ENCODE measurements at regions not wholly inside any gene's neighbourhood (a gene's known extent, or its start where the extent isn't known, plus 50 kb on each side); places are given as distances from the start of the nearest gene placed in this dataset.
"Not testable (repeated sequence)": the region's sequence is repeated elsewhere in the genome, so short reads cannot be mapped to it uniquely, and the experiment has no call there.

- Mint-ChIP-seq H3K9me3 (peaks cover 8% of the 10 kb centered on the region), H3K36me3 (ENCODE audit: low read depth) (no peaks in the 10 kb centered on the region), H3K27ac (no peak overlapping the region), H3K4me3 (no peak overlapping the region), H3K27me3 (no peaks in the 10 kb centered on the region), H3K4me1 (ENCODE audit: low read depth) (no peaks in the 10 kb centered on the region)
- no peak for DNase-seq
Measured at GRCh38 chr1:55457874-55458273, 242.7 kb upstream of the USP24 start.

GRCh38 chr1:55456971-55457370 lies 241.8 kb upstream of the USP24 start:
- Mint-ChIP-seq H3K9me3 (peaks cover 8% of the 10 kb centered on the region), H3K27ac (no peak overlapping the region), H3K4me3 (no peak overlapping the region), H3K36me3 (ENCODE audit: low read depth) (no peaks in the 10 kb centered on the region), H3K27me3 (no peaks in the 10 kb centered on the region), H3K4me1 (ENCODE audit: low read depth) (no peaks in the 10 kb centered on the region)
- no peak for DNase-seq

GRCh38 chr1:55448261-55448660 lies 233.1 kb upstream of the USP24 start:
- H3K9me3 Mint-ChIP-seq, result no peaks in the 10 kb centered on the region
- DNase-seq, result no peak
- H3K36me3 Mint-ChIP-seq (ENCODE audit: low read depth), result no peaks in the 10 kb centered on the region
- H3K27ac Mint-ChIP-seq, result no peak overlapping the region
- H3K27me3 Mint-ChIP-seq, result peaks cover 11% of the 10 kb centered on the region
- H3K4me3 Mint-ChIP-seq, result no peak overlapping the region
- H3K4me1 Mint-ChIP-seq (ENCODE audit: low read depth), result peaks cover 4% of the 10 kb centered on the region

GRCh38 chr1:55447488-55447887 lies 232.3 kb upstream of the USP24 start:
- Mint-ChIP-seq H3K27me3 (peaks cover 12% of the 10 kb centered on the region), H3K4me3 (no peak overlapping the region), H3K9me3 (no peaks in the 10 kb centered on the region), H3K36me3 (ENCODE audit: low read depth) (no peaks in the 10 kb centered on the region), H3K4me1 (ENCODE audit: low read depth) (peaks cover 4% of the 10 kb centered on the region), H3K27ac (no peak overlapping the region)
- no peak for DNase-seq

- Mint-ChIP-seq H3K4me1 (ENCODE audit: low read depth) (peaks cover 4% of the 10 kb centered on the region), H3K27ac (no peak overlapping the region), H3K36me3 (ENCODE audit: low read depth) (no peaks in the 10 kb centered on the region), H3K27me3 (peaks cover 12% of the 10 kb centered on the region), H3K4me3 (no peak overlapping the region), H3K9me3 (no peaks in the 10 kb centered on the region)
- DNase-seq, result no peak
Measured at GRCh38 chr1:55446351-55446750, 231.2 kb upstream of the USP24 start.

GRCh38 chr1:55445416-55445815 lies 230.3 kb upstream of the USP24 start:
- H3K4me1 Mint-ChIP-seq (ENCODE audit: low read depth), result peaks cover 4% of the 10 kb centered on the region
- H3K36me3 Mint-ChIP-seq (ENCODE audit: low read depth), result no peaks in the 10 kb centered on the region
- H3K9me3 Mint-ChIP-seq, result no peaks in the 10 kb centered on the region
- H3K27ac Mint-ChIP-seq, result no peak overlapping the region
- H3K27me3 Mint-ChIP-seq, result peaks cover 12% of the 10 kb centered on the region
- H3K4me3 Mint-ChIP-seq, result no peak overlapping the region
- DNase-seq, result no peak

GRCh38 chr1:55444667-55445066 lies 229.5 kb upstream of the USP24 start:
- no peak for DNase-seq
- H3K9me3 Mint-ChIP-seq, result no peaks in the 10 kb centered on the region
- no peaks in the 10 kb centered on the region for H3K36me3 Mint-ChIP-seq (ENCODE audit: low read depth)
- peaks cover 12% of the 10 kb centered on the region for H3K27me3 Mint-ChIP-seq
- H3K4me1 Mint-ChIP-seq (ENCODE audit: low read depth), result peaks cover 4% of the 10 kb centered on the region
- H3K4me3 Mint-ChIP-seq, result no peak overlapping the region
- no peak overlapping the region for H3K27ac Mint-ChIP-seq

GRCh38 chr1:55443175-55443915 lies 228.2 kb upstream of the USP24 start:
- Mint-ChIP-seq H3K36me3 (ENCODE audit: low read depth) (no peaks in the 10 kb centered on the region), H3K9me3 (no peaks in the 10 kb centered on the region), H3K27me3 (peaks cover 12% of the 10 kb centered on the region), H3K4me1 (ENCODE audit: low read depth) (peaks cover 4% of the 10 kb centered on the region), H3K4me3 (no peak overlapping the region), H3K27ac (no peak overlapping the region)
- no peak for DNase-seq

- no peaks in the 10 kb centered on the region for H3K36me3 Mint-ChIP-seq (ENCODE audit: low read depth)
- DNase-seq, result no peak
- no peak overlapping the region for H3K27ac Mint-ChIP-seq
- H3K27me3 Mint-ChIP-seq, result peaks cover 12% of the 10 kb centered on the region
- H3K9me3 Mint-ChIP-seq, result no peaks in the 10 kb centered on the region
- peaks cover 4% of the 10 kb centered on the region for H3K4me1 Mint-ChIP-seq (ENCODE audit: low read depth)
- H3K4me3 Mint-ChIP-seq, result no peak overlapping the region
Measured at GRCh38 chr1:55441489-55441888, 226.3 kb upstream of the USP24 start.

GRCh38 chr1:55437692-55438091 lies 222.5 kb upstream of the USP24 start:
- no peak overlapping the region for H3K27ac Mint-ChIP-seq
- DNase-seq, result no peak
- no peak overlapping the region for H3K4me3 Mint-ChIP-seq
- peaks cover 9% of the 10 kb centered on the region for H3K27me3 Mint-ChIP-seq
- H3K4me1 Mint-ChIP-seq (ENCODE audit: low read depth), result no peaks in the 10 kb centered on the region
- H3K36me3 Mint-ChIP-seq (ENCODE audit: low read depth), result no peaks in the 10 kb centered on the region
- H3K9me3 Mint-ChIP-seq, result no peaks in the 10 kb centered on the region

- not testable (repeated sequence) for H3K4me1 Mint-ChIP-seq (ENCODE audit: low read depth); H3K36me3 Mint-ChIP-seq (ENCODE audit: low read depth); DNase-seq; H3K27ac Mint-ChIP-seq; H3K9me3 Mint-ChIP-seq; H3K4me3 Mint-ChIP-seq
- peaks cover 42% of the 10 kb centered on the region for H3K27me3 Mint-ChIP-seq
Measured at GRCh38 chr1:55430720-55431119, 215.6 kb upstream of the USP24 start.

GRCh38 chr1:55430206-55430605 lies 215.0 kb upstream of the USP24 start:
- DNase-seq; H3K9me3 Mint-ChIP-seq; H3K4me1 Mint-ChIP-seq (ENCODE audit: low read depth); H3K36me3 Mint-ChIP-seq (ENCODE audit: low read depth); H3K27ac Mint-ChIP-seq; H3K4me3 Mint-ChIP-seq: not testable (repeated sequence)
- H3K27me3 Mint-ChIP-seq, result peaks cover 42% of the 10 kb centered on the region

GRCh38 chr1:55428944-55429931 lies 214.1 kb upstream of the USP24 start:
- Mint-ChIP-seq H3K9me3 (no peaks in the 10 kb centered on the region), H3K36me3 (ENCODE audit: low read depth) (no peaks in the 10 kb centered on the region), H3K27ac (no peak overlapping the region), H3K4me3 (no peak overlapping the region), H3K27me3 (peaks cover 41% of the 10 kb centered on the region), H3K4me1 (ENCODE audit: low read depth) (no peaks in the 10 kb centered on the region)
- no peak for DNase-seq

GRCh38 chr1:55428231-55428630 lies 213.1 kb upstream of the USP24 start:
- H3K4me3 Mint-ChIP-seq, result no peak overlapping the region

GRCh38 chr1:55427606-55428005 lies 212.4 kb upstream of the USP24 start:
- Mint-ChIP-seq H3K27ac (no peak overlapping the region), H3K4me3 (no peak overlapping the region), H3K36me3 (ENCODE audit: low read depth) (no peaks in the 10 kb centered on the region), H3K27me3 (peaks cover 38% of the 10 kb centered on the region), H3K9me3 (no peaks in the 10 kb centered on the region), H3K4me1 (ENCODE audit: low read depth) (no peaks in the 10 kb centered on the region)
- no peak for DNase-seq

More at GRCh38 chr1:55428231-55428630, 213.1 kb upstream of the USP24 start:
- Mint-ChIP-seq H3K27me3 (peaks cover 40% of the 10 kb centered on the region), H3K27ac (no peak overlapping the region), H3K4me1 (ENCODE audit: low read depth) (no peaks in the 10 kb centered on the region), H3K36me3 (ENCODE audit: low read depth) (no peaks in the 10 kb centered on the region), H3K9me3 (no peaks in the 10 kb centered on the region)
- DNase-seq, result no peak

Measured in activated T-cell treated with anti-CD3 and anti-CD28 coated beads, Interleukin-2, amount 50 U/mL, for 24 hours (primary cell).